H1 (cell line): ENCODE measurements at regions not wholly inside any gene's neighbourhood (a gene's known extent, or its start where the extent isn't known, plus 50 kb on each side); places are given as distances from the start of the nearest gene placed in this dataset.

ENCODE experiments used
- GTF2F1 ChIP-seq: IDR thresholded peaks from 2 replicates; pipeline ENCODE4 v1.6.1; 2012; ENCODE audit warnings: low read depth, low read length, improper control_type of control experiment, borderline replicate concordance
- HDAC2 ChIP-seq, 2 experiments: fragments of 300-600 bp in 1 of 2; sonication (generic) in 1 of 2; IDR thresholded peaks; 2 replicates each; pipeline ENCODE4 v1.6.1; 2011 to 2012; ENCODE audit warnings: low read depth in 2 of 2, low read length in 2 of 2, mild to moderate bottlenecking in 2 of 2, moderate library complexity in 2 of 2, borderline replicate concordance in 1 of 2, inconsistent platforms in 1 of 2
- RBBP5 ChIP-seq: IDR thresholded peaks from 2 replicates; pipeline ENCODE4 v1.7.1; 2012; ENCODE audit warnings: low read depth, mild to moderate bottlenecking, inconsistent platforms, low read length, moderate library complexity, borderline replicate concordance

GRCh38 chr5:3948838-3949237, 353.2 kb downstream of the IRX1 start (continued):
- TF ChIP-seq GTF2F1 (no peak), HDAC2 (IDR thresholded peaks at IDR 0.05; ENCODE audit: borderline replicate concordance in 1 of 2, low read depth in 2 of 2, low read length in 2 of 2) (no peak), RBBP5 (no peak)
